HG03103 (cell line): ENCODE measurements at regions not wholly inside any gene's neighbourhood (a gene's known extent, or its start where the extent isn't known, plus 50 kb on each side); places are given as distances from the start of the nearest gene placed in this dataset.

ENCODE experiments used
- ATAC-seq: cut with Tn5 transposase; IDR thresholded peaks from one replicate; pipeline ENCODE4 v1.9.1; 2021; ENCODE audit warnings: low read depth; ENCODE audit not compliant: unreplicated experiment

DNA sequence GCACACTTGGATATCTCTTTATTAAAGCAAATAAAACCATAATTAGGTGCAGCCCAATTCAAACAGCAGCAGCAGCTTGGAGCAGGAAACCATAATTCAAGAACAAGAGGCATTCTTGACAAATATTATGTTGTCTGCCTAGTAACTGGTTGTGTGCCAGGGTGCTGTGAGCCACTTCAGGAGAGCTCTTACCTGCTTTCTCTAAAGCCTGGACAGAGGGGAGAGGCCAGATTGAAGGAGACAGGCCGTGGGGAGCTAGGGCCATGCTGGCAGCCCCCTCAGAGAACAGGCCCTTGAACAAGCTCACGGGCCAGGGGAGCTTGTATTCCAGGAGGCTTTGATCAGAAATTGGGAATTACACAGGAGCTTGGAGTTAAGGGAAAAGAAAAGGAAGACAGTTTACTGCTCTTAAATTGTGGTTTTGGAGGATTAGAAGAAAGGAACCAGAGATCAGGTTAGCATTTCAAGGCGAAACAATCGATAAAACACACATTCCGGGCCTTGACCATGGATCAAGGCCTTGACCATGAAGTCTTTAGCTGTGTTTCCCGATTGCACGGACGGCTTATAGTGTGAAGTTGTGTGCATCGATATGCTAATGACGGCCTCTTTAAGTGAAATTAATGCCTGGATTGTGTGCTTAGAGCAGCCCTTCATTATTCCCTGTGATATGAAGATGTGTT, 69.8 kb upstream of the NKX2-2 start:
- ATAC-seq: no peak

DNA sequence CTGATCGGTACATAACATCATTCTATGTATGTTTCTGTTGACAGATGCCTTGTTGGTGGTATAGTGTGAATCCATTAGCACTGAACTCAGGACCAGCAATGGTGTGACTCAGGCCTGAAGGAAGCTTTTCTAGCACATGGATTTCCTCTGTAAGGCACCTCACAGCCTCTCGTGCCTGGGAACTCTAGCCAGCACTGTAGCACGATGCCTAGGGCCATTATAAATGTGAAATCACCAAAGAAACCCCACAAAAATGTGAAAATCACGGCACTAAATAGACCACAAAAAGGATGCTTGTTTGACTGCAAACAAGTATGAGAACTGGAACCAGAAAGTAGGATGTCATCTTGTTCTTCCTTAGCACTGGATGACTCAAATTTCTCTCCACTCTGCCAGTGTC, 63.7 kb upstream of the NKX2-2 start:
- no peak for ATAC-seq

DNA sequence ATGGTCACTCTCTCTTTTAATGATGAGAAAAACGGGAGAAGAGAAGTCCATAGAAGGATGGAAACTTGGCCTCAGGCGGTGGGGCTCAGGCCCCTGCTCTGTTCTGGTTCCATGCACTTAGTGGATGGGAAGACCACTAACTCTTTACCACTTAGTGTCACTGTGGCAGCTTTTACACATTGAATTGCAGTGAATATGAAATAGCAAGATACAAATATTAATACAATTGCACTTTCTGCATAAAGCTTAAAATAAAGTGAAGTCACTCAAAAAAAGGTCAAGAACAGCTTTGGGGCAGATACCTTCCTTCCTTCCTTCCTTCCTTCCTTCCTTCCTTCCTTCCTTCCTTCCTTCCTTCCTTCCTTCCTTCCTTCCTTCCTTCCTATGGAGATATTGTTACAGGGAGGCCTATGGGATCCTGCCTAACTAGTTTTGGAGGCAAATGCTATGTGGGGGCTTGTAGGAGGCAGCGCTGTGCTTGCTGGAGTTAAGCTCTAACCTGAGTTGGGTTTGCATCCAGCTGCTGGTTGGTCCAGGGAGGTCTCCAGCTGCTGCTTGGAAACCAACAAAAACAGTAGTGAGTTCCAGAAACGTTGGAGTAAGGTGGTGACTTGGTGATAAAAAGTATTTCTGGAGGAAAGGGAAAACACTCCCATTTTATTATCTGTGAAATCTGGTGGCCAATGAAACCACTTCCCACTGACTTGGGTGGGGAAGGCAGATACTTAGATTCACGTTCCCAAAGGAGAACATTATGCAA, 62.3 kb upstream of the NKX2-2 start:
- ATAC-seq: no peak

DNA sequence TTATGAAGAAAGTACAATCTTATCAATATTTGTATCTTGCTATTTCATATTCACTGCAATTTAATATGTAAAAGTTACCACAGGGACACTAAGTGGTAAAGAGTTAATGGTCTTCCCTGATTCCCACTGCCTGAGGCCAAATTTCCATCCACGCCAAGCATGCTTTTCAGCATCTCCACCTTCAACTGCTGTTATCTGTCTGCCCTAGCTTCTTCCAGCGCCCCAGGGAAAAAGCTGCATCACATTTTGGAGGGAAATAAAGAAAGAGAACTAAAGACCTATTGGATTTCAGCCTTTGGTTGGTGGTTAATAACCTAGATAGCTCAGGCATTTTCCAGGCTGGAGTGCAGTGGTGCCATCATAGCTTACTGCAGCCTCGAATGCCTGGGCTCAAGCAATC, 61.3 kb upstream of the NKX2-2 start:
- no peak for ATAC-seq

DNA sequence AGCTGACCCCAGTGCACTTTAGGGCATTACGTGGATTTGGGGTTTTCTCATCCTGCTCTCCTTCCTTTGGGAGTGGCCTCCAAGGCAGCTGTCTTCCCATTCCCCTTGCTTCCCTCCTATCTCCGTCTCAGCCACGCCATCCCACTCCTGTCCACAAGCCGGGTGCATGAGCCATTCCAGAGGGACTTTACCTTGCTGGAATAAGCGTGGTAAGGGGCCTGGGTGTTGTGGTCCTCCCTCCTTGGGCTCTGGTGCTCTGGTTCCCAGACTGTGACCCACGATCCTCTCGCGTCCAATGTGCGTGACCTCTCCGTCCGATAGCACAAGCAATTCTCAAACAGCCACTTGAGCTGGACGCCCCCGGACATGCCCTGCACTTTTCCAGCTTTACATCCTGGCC, 60.6 kb upstream of the NKX2-2 start:
- ATAC-seq: no peak

DNA sequence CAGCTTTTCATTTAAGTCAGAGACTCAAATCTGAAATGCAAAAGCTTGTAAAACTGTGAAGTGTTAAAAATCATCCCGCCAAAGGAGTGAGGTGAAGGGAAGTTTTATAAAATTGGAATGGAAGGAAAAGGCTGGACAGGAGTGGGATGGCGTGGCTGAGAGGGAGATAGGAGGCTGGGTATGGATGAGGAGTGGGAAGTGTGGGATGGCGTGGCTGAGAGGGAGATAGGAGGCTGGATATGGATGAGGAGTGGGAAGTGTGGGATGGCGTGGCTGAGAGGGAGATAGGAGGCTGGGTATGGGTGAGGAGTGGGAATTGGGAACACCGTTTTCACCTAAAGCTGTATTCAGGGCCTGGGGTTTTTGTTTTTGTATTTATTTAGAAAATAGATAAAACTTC, 59.4 kb upstream of the NKX2-2 start:
- no peak for ATAC-seq

DNA sequence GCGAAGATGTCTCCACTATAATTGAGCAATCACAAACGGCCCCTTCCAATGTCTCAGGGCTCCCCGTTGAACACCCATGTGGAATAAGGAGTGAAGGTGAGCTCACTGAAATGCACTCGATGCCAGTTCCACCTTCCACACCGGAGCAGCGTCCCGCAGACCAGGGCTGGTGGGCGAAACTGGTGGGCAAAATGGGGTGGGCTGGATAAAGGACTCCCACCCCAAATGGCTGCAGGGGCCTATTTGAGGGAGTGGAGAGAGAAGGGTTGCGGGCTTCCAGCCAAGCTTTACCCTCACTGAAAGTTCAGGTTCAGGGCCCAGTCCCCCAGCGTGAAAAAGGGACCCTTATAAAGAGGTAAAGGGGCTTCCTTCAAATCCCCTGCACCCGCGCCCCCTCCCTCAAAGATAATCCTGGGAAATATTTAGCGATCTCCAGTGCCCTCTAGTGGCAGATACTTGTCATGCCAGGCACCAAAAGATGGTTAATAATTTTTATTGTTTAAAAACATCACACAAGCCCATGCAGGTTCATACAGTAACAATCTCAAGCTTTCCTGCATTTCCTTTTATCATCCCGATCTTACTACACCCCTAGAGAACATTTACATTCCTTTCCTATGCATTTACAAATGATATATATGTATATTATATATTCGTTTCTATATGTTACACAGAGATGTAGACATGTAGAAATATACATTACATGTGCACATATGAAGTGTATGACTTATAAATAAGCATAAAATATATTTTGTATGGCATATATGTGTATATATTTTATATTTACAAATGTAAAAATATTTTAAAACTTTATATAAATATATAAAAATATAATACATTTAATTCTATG, 58.2 kb upstream of the NKX2-2 start:
- ATAC-seq: no peak

DNA sequence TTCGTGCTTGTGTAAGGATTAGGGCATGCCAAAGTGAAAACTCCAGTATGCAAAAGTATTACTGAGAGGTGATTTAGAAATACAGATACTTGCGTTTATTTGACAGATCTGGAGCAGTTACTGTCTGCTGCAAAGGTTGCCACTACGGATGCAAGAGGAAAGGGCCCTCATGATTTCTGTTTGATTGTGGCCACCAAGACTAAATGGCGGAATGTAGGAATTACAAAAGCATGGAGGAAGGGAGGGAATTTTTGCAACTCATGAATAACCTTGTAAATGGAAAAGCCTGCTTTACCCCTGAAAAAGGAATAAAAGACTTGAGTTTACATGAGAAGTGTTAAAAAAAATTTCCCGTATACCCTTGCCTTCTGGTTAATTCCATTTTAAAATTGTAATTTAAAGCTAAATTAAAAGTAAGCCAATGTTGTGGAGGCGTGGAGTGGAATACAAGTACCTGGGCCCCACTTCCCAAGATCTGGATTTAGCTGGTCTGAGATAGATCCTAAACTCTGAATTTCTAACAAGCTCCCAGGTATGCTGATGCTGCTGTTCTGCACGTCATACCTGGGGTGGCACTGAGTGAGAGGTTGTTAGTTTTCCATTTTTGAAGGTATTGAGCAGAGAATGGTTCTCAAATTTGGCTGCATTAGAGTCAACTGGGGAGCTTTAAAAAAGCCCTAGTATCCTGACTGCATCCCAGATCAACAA, 56.6 kb upstream of the NKX2-2 start:
- no peak for ATAC-seq

DNA sequence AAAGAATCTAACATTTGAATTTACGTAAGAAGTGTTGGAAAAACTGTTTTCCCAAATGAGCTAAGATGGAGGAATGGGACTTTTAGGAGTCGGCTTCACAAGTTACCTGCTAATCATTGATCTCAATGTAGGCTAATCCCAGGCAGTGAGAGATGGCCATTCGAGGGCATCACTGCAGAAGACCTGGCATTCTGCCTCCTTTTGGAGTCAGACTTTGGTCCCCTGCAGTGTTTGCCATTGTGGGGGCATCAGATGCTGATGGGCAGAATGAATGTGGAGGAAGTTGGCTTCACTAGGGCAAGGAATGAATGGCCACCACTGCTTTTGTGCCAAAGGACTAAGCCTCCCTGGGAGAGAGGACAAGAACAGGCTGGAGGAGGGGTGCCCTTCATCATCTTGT, 55.7 kb upstream of the NKX2-2 start:
- ATAC-seq: no peak

DNA sequence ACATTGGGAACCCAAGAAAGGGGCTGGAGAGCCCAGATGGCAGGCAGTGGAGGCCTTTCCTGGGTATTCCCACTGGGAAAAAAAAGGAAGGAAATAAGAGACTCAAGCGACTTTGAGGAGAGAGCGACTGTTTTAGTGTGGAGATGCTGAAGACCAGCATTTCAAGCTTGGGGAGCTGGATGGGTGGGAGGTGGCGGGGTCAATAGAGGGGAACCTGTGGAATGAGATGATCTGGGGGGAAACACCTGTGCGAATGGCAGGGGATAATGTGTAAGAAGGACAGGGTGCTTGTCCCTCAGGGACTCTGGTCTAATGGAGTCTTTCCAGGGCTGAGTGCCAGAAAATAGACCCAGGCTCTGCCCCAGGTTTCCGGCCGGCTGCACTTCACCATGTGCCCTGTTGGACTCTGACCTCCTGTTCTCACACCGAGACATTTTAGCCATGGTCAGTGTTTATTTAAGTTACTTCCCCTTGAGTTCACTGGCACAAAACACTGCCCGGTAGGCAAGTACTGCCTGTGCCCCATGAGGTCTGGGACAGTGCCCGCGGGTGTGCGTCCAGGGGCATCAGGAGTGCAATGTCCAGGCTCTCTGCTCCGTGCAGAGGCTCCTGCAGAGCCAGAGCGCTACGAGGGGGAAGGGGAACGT, 50.4 kb upstream of the NKX2-2 start:
- no peak for ATAC-seq
